GM13976 (cell line): ENCODE measurements at regions not wholly inside any gene's neighbourhood (a gene's known extent, or its start where the extent isn't known, plus 50 kb on each side); places are given as distances from the start of the nearest gene placed in this dataset.

Experiments used
- DNase-seq: peaks from one replicate; pipeline ENCODE4 v3.0.0; 2012; ENCODE audit warnings: low spot score
- in situ Hi-C: fragments of 300-500 bp; cut with MboI; formaldehyde crosslinking; loops from one replicate; pipeline ENCODE4 v1.12.0; 2022; ENCODE audit warnings: low sequenced_read_pairs, mixed read lengths, inconsistent platforms; ENCODE audit not compliant: unreplicated experiment
- TF ChIP-seq, protein P1 (sequence below): IDR thresholded peaks from 2 replicates; pipeline ENCODE4 v1.5.1; 2012; ENCODE audit warnings: borderline replicate concordance, mild to moderate bottlenecking; ENCODE audit not compliant: insufficient read depth; ENCODE audit errors: extremely low read depth, missing control alignments, control extremely low read depth

DNA sequence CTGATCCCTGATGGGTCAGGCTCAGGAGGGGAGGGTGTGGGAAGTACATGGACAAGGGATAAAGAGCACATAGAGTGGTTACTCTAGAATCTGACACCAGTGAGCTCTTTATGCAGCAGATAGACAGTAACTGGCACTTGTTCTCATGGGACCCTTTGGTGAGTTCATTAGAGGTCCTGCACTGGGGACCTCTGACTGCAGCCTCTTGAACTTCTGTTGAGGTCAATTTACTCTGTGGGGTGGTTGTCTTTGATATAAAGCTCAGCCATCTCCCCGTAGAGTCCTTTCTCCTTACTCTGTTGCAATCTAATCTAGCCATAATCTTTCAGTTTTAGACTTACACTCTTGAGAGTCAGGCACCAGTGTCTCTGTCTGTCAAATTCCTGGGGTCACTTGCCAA, 222.4 kb downstream of the GPAT3 start:
- no peak for DNase-seq
- in situ Hi-C loops, result no loop called here
- TF ChIP-seq, protein P1, sequence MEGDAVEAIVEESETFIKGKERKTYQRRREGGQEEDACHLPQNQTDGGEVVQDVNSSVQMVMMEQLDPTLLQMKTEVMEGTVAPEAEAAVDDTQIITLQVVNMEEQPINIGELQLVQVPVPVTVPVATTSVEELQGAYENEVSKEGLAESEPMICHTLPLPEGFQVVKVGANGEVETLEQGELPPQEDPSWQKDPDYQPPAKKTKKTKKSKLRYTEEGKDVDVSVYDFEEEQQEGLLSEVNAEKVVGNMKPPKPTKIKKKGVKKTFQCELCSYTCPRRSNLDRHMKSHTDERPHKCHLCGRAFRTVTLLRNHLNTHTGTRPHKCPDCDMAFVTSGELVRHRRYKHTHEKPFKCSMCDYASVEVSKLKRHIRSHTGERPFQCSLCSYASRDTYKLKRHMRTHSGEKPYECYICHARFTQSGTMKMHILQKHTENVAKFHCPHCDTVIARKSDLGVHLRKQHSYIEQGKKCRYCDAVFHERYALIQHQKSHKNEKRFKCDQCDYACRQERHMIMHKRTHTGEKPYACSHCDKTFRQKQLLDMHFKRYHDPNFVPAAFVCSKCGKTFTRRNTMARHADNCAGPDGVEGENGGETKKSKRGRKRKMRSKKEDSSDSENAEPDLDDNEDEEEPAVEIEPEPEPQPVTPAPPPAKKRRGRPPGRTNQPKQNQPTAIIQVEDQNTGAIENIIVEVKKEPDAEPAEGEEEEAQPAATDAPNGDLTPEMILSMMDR, result no peak

DNA sequence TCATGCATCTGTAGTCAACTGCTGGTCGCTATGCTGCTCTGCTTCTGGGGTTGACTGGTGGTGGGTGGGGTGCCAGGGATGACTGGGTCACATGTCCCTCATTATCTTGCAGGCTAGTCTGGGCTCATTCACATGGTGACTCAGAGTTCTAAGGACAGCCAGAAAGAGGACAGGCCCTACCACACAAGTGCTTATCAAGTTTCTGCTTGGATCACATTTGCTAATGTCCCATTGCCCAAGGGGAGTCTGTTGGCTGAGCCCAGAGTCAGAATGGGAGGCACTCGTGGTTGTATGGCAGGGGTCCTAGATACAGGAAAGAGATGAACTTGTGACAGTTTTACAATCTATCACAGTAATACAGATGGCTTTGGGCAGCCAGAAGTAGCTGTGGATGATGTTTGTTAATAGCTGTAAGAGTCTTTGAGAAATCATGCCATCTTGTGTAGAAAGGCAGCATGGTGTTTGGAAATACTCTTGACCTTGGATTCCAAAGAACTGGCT, 221.3 kb downstream of the GPAT3 start:
- in situ Hi-C loops, result no loop called here
- TF ChIP-seq, protein P1, result no peak

DNA sequence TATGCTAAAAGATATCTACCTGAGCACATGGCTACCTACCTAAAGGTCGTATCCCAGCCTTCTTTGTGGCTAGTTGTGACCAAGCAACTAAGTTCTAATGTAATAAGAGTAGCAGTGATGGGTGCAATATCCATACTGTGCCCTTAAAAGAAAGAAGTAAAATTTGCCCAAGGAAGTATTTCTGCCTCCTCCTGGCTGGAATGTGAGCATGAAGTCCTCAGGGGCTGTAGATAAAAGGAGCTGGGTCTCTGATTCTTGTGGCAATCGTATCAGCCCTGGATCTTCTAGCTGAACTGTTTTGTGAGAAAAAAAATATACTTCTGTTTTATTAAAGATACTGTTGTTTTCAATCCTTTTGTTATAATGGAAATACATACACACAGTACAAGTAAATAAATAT, 217.4 kb downstream of the GPAT3 start:
- no peak for DNase-seq
- in situ Hi-C loops, result no loop called here
- TF ChIP-seq, protein P1, result no peak

More for the DNA sequence above, 221.3 kb downstream of the GPAT3 start:
- no peak for DNase-seq

DNA sequence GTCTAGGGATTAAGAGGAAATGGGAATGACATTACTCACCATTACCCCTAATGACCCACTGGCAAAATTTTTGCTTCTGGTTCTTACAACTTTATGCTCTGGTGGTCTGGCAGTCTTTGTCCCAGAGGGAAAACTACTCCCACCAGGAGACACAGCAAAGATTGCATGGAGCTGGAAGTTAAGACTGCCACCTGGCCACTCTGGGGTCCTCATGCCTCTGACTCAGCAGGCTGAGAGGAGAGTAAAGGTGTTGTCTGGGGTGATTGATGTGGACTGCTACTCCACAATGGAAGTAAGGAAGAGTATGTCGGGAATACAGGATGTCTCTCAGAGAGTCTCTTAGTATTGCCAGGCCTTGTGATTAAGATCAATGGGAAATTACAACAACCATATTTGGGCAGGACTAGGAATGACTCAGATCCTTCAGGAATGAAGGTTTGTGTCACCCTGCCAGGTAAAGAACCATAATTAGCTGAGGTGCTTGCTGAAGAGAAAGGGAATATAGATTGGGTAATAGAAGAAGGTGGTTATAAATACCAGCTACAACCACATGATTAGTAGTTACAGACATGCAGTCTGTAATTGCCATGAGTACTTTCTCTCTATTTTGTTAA, 215.5 kb downstream of the GPAT3 start:
- TF ChIP-seq, protein P1, result no peak
- in situ Hi-C loops, result no loop called here
- DNase-seq, result no peak

DNA sequence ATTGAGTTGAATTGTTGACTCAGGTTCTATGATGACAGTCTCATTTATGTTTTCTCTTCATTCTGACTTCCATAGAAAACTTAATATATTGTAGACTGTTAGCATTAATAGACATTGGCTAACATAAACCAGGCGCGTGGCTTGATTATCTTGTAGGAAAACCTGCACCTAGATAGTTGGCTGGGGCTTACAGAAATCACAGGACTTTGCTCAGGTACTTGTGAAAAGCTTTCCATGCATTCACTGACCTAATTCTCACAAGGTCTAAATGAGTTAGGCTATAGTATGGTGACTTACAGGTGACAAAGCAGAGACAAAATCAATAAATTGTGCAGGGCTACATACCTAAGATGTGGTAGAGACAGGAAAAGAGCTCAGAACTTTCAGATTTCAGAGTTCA, 212.8 kb downstream of the GPAT3 start:
- in situ Hi-C loops, result no loop called here
- TF ChIP-seq, protein P1, result no peak
- no peak for DNase-seq

DNA sequence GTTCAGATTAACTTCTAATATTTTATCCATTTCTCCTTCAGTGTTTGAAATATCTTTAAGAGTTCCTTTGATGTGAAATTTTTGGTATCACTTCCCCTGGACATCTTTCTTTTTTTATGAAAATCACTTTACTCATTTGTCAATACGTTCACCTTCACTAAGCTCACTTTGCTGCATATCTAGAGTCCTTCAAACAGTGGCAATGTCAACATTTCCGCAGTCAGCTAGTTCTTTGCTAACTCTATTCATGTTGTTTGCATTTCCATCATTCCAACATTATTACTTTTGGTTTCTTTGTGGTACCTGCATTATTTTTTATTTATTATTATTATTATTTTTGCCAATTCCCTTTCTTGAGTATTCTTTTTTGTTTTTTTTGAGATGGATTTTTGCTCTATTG, 203.0 kb downstream of the GPAT3 start:
- in situ Hi-C loops, result no loop called here
- DNase-seq, result no peak
- TF ChIP-seq, protein P1, result no peak
